ENCODE measurements at regions not wholly inside any gene's neighbourhood (a gene's known extent, or its start where the extent isn't known, plus 50 kb on each side); places are given as distances from the start of the nearest gene placed in this dataset.
"Not testable (repeated sequence)": the region's sequence is repeated elsewhere in the genome, so short reads cannot be mapped to it uniquely, and the experiment has no call there.

- DNase-seq (ENCODE audit: low read depth) = no peak
- in situ Hi-C loops (cut with HindIII; ENCODE audit: low pct_unique_long_range_greater_than_20kb, low sequenced_read_pairs) = no loop called here
These were observed 165.1 kb upstream of the RAI2 start for GRCh38 chrX:18026166-18026565.

GRCh38 chrX:18017411-18017810 is 156.3 kb upstream of the RAI2 start:
- DNase-seq (ENCODE audit: low read depth) = no peak
- in situ Hi-C loops (cut with HindIII; ENCODE audit: low pct_unique_long_range_greater_than_20kb, low sequenced_read_pairs) = no loop called here

- DNase-seq (ENCODE audit: low read depth) = no peak
- in situ Hi-C loops (cut with HindIII; ENCODE audit: low pct_unique_long_range_greater_than_20kb, low sequenced_read_pairs) = no loop called here
These were observed 155.8 kb upstream of the RAI2 start for GRCh38 chrX:18016941-18017340.

- DNase-seq (ENCODE audit: low read depth) = no peak
These were observed 149.2 kb upstream of the RAI2 start for GRCh38 chrX:18010253-18010652.

GRCh38 chrX:18003876-18004275 is 142.8 kb upstream of the RAI2 start:
- no peak for DNase-seq (ENCODE audit: low read depth)
- in situ Hi-C loops (cut with HindIII; ENCODE audit: low pct_unique_long_range_greater_than_20kb, low sequenced_read_pairs) = no loop called here

More at GRCh38 chrX:18010253-18010652, 149.2 kb upstream of the RAI2 start:
- in situ Hi-C loops (cut with HindIII; ENCODE audit: low pct_unique_long_range_greater_than_20kb, low sequenced_read_pairs) = no loop called here

GRCh38 chrX:18002791-18003190 is 141.7 kb upstream of the RAI2 start:
- in situ Hi-C loops (cut with HindIII; ENCODE audit: low pct_unique_long_range_greater_than_20kb, low sequenced_read_pairs) = no loop called here
- DNase-seq (ENCODE audit: low read depth) = no peak

- in situ Hi-C loops (cut with HindIII; ENCODE audit: low pct_unique_long_range_greater_than_20kb, low sequenced_read_pairs) = no loop called here
These were observed 133.3 kb upstream of the RAI2 start for GRCh38 chrX:17994429-17994828.

GRCh38 chrX:17993062-17993461 is 132.0 kb upstream of the RAI2 start:
- no peak for DNase-seq (ENCODE audit: low read depth)
- in situ Hi-C loops (cut with HindIII; ENCODE audit: low pct_unique_long_range_greater_than_20kb, low sequenced_read_pairs) = no loop called here

More at GRCh38 chrX:17994429-17994828, 133.3 kb upstream of the RAI2 start:
- DNase-seq (ENCODE audit: low read depth) = no peak

GRCh38 chrX:17990532-17990931 is 129.4 kb upstream of the RAI2 start:
- DNase-seq (ENCODE audit: low read depth) = peak; percentile 36
- in situ Hi-C loops (cut with HindIII; ENCODE audit: low pct_unique_long_range_greater_than_20kb, low sequenced_read_pairs) = no loop called here

GRCh38 chrX:17987783-17988182 is 126.7 kb upstream of the RAI2 start:
- in situ Hi-C loops (cut with HindIII; ENCODE audit: low pct_unique_long_range_greater_than_20kb, low sequenced_read_pairs) = no loop called here
- DNase-seq (ENCODE audit: low read depth) = no peak

- in situ Hi-C loops (cut with HindIII; ENCODE audit: low pct_unique_long_range_greater_than_20kb, low sequenced_read_pairs) = no loop called here
- no peak for DNase-seq (ENCODE audit: low read depth)
These were observed 125.9 kb upstream of the RAI2 start for GRCh38 chrX:17986977-17987376.

- in situ Hi-C loops (cut with HindIII; ENCODE audit: low pct_unique_long_range_greater_than_20kb, low sequenced_read_pairs) = no loop called here
- no peak for DNase-seq (ENCODE audit: low read depth)
These were observed 125.3 kb upstream of the RAI2 start for GRCh38 chrX:17986440-17986839.

- in situ Hi-C loops (cut with HindIII; ENCODE audit: low pct_unique_long_range_greater_than_20kb, low sequenced_read_pairs) = no loop called here
- DNase-seq (ENCODE audit: low read depth) = no peak
These were observed 123.3 kb upstream of the RAI2 start for GRCh38 chrX:17984415-17984814.

- DNase-seq (ENCODE audit: low read depth) = no peak
- in situ Hi-C loops (cut with HindIII; ENCODE audit: low pct_unique_long_range_greater_than_20kb, low sequenced_read_pairs) = no loop called here
These were observed 122.3 kb upstream of the RAI2 start for GRCh38 chrX:17983389-17983788.

GRCh38 chrX:17977696-17978095 is 116.6 kb upstream of the RAI2 start:
- in situ Hi-C loops (cut with HindIII; ENCODE audit: low pct_unique_long_range_greater_than_20kb, low sequenced_read_pairs) = no loop called here
- DNase-seq (ENCODE audit: low read depth) = no peak

- no peak for DNase-seq (ENCODE audit: low read depth)
- in situ Hi-C loops (cut with HindIII; ENCODE audit: low pct_unique_long_range_greater_than_20kb, low sequenced_read_pairs) = no loop called here
These were observed 115.9 kb upstream of the RAI2 start for GRCh38 chrX:17976955-17977354.

- in situ Hi-C loops (cut with HindIII; ENCODE audit: low pct_unique_long_range_greater_than_20kb, low sequenced_read_pairs); DNase-seq (ENCODE audit: low read depth): not testable (repeated sequence)
These were observed 114.3 kb upstream of the RAI2 start for GRCh38 chrX:17975349-17975748.

- in situ Hi-C loops (cut with HindIII; ENCODE audit: low pct_unique_long_range_greater_than_20kb, low sequenced_read_pairs) = no loop called here
- no peak for DNase-seq (ENCODE audit: low read depth)
These were observed 107.3 kb upstream of the RAI2 start for GRCh38 chrX:17968367-17968766.

GRCh38 chrX:17967888-17968287 is 106.8 kb upstream of the RAI2 start:
- in situ Hi-C loops (cut with HindIII; ENCODE audit: low pct_unique_long_range_greater_than_20kb, low sequenced_read_pairs) = no loop called here
- DNase-seq (ENCODE audit: low read depth) = no peak

- no peak for DNase-seq (ENCODE audit: low read depth)
- in situ Hi-C loops (cut with HindIII; ENCODE audit: low pct_unique_long_range_greater_than_20kb, low sequenced_read_pairs) = no loop called here
These were observed 103.8 kb upstream of the RAI2 start for GRCh38 chrX:17964871-17965270.

- in situ Hi-C loops (cut with HindIII; ENCODE audit: low pct_unique_long_range_greater_than_20kb, low sequenced_read_pairs) = no loop called here
- no peak for DNase-seq (ENCODE audit: low read depth)
These were observed 99.8 kb upstream of the RAI2 start for GRCh38 chrX:17960891-17961290.

All from Caki2 (cell line).